ENCODE measurements at regions not wholly inside any gene's neighbourhood (a gene's known extent, or its start where the extent isn't known, plus 50 kb on each side); places are given as distances from the start of the nearest gene placed in this dataset.

- no peak overlapping the region for H3K27ac ChIP-seq (ENCODE audit: low read depth, low read length)
- H3K36me3 ChIP-seq (ENCODE audit: control insufficient read depth, insufficient read depth, low read length), result no peaks in the 10 kb centered on the region
- H3K9ac ChIP-seq (ENCODE audit: low read length), result no peak overlapping the region
- H3K4me3 ChIP-seq (ENCODE audit: low read length), result no peak overlapping the region
- no peaks in the 10 kb centered on the region for H3K4me1 ChIP-seq (ENCODE audit: control insufficient read depth, insufficient read depth, low read length)
- no peaks in the 10 kb centered on the region for H3K27me3 ChIP-seq (ENCODE audit: control insufficient read depth, insufficient read depth, low read length)
Measured at GRCh38 chr2:122183890-122184289, 428.4 kb downstream of the TSN start.

- no peak overlapping the region for H3K27ac ChIP-seq (ENCODE audit: low read depth, low read length)
- H3K27me3 ChIP-seq (ENCODE audit: control insufficient read depth, insufficient read depth, low read length), result no peaks in the 10 kb centered on the region
- H3K4me3 ChIP-seq (ENCODE audit: low read length), result no peak overlapping the region
- H3K9ac ChIP-seq (ENCODE audit: low read length), result no peak overlapping the region
- H3K36me3 ChIP-seq (ENCODE audit: control insufficient read depth, insufficient read depth, low read length), result no peaks in the 10 kb centered on the region
- H3K4me1 ChIP-seq (ENCODE audit: control insufficient read depth, insufficient read depth, low read length), result no peaks in the 10 kb centered on the region
Measured at GRCh38 chr2:122186761-122187222, 431.3 kb downstream of the TSN start.

DNA sequence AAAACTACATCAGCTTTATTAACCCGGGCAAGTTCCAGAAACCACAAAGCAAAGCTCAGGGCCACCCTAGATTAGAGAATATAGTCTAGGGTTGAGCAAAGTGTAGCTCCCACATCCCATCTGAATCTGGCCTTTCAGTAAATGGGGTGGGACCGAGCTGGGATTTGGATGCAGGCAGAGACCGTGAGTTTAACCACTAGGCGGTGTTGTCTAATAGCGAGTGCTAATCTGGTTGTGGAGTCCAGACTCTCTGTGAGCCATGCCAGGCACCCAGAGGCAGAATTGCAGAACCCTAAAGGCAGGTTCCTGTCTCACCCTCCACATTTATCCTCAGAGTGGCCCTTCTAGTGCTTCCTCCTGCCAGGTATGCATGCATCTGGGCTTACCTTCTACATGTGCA, 435.9 kb downstream of the TSN start:
- no peak overlapping the region for H3K27ac ChIP-seq (ENCODE audit: low read depth, low read length)
- H3K36me3 ChIP-seq (ENCODE audit: control insufficient read depth, insufficient read depth, low read length), result no peaks in the 10 kb centered on the region
- no peaks in the 10 kb centered on the region for H3K4me1 ChIP-seq (ENCODE audit: control insufficient read depth, insufficient read depth, low read length)
- H3K9ac ChIP-seq (ENCODE audit: low read length), result no peak overlapping the region
- H3K4me3 ChIP-seq (ENCODE audit: low read length), result no peak overlapping the region
- no peaks in the 10 kb centered on the region for H3K27me3 ChIP-seq (ENCODE audit: control insufficient read depth, insufficient read depth, low read length)

GRCh38 chr2:122193622-122194021, 438.2 kb downstream of the TSN start:
- H3K36me3 ChIP-seq (ENCODE audit: control insufficient read depth, insufficient read depth, low read length), result no peaks in the 10 kb centered on the region
- no peaks in the 10 kb centered on the region for H3K27me3 ChIP-seq (ENCODE audit: control insufficient read depth, insufficient read depth, low read length)
- H3K4me3 ChIP-seq (ENCODE audit: low read length), result no peak overlapping the region
- no peak overlapping the region for H3K27ac ChIP-seq (ENCODE audit: low read depth, low read length)
- no peak overlapping the region for H3K9ac ChIP-seq (ENCODE audit: low read length)
- no peaks in the 10 kb centered on the region for H3K4me1 ChIP-seq (ENCODE audit: control insufficient read depth, insufficient read depth, low read length)

DNA sequence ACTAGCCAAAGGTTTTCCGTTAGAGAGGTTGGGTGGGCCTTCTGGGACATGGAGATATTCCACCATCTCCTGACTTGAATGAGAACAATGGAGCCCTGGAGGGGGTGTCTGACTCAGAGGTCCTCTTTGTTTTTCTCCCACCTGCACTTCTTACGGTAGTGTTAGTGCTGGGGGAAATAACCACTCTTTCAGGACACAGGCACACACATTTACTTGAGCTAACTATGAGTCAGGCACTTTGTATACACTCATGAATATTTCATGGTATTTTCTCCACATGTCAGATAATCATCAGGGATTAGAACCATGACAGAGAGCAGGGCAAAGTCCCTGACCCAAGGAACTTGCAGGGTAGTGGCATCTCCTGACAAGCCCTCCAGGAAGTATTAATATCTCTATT, 439.1 kb downstream of the TSN start:
- Histone ChIP-seq H3K27ac (ENCODE audit: low read depth, low read length) (no peak overlapping the region), H3K27me3 (ENCODE audit: control insufficient read depth, insufficient read depth, low read length) (no peaks in the 10 kb centered on the region), H3K9ac (ENCODE audit: low read length) (no peak overlapping the region), H3K36me3 (ENCODE audit: control insufficient read depth, insufficient read depth, low read length) (no peaks in the 10 kb centered on the region), H3K4me3 (ENCODE audit: low read length) (no peak overlapping the region), H3K4me1 (ENCODE audit: control insufficient read depth, insufficient read depth, low read length) (no peaks in the 10 kb centered on the region)

DNA sequence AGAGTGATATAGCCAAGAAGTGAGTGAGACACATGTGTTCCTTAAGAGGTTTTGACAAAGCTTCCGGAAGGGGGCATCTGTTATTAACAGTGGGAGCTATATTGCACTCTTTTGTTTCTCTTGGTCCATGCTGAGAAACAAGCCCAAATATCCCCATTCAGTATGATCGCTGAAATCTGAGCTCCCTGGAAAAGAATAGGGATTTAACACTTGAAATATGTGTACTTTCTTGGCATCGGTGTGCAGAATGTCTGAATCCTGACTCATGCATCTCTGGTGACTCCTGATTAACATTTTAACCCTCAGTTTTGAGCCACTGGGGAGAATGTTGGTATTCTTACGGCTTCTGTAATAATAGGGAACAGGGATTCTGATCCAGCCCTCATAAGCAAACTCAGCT, 448.1 kb downstream of the TSN start:
- Histone ChIP-seq H3K9ac (ENCODE audit: low read length) (no peak overlapping the region), H3K27ac (ENCODE audit: low read depth, low read length) (no peak overlapping the region), H3K4me1 (ENCODE audit: control insufficient read depth, insufficient read depth, low read length) (no peaks in the 10 kb centered on the region), H3K4me3 (ENCODE audit: low read length) (no peak overlapping the region), H3K36me3 (ENCODE audit: control insufficient read depth, insufficient read depth, low read length) (no peaks in the 10 kb centered on the region), H3K27me3 (ENCODE audit: control insufficient read depth, insufficient read depth, low read length) (no peaks in the 10 kb centered on the region)

DNA sequence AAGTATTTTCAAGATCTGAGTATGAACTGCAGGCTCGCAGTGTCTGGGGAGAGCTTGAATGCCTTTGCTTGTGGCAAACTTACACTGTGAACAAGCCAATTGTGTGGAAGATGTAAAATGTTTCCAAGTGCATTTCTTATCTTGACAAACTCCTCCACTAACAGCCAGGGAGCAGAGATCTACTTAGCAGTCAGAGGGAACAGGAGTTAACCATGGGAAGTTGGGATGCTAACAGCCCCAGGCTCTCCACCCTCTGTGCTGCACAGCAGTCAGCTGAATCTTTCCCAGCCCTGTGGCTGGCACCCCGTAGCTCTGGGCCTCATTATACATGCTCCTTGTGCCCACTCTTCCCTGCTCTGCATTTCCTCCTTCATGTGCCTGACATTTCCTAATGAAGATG, 450.2 kb downstream of the TSN start:
- no peaks in the 10 kb centered on the region for H3K27me3 ChIP-seq (ENCODE audit: control insufficient read depth, insufficient read depth, low read length)
- H3K36me3 ChIP-seq (ENCODE audit: control insufficient read depth, insufficient read depth, low read length), result no peaks in the 10 kb centered on the region
- no peak overlapping the region for H3K9ac ChIP-seq (ENCODE audit: low read length)
- no peak overlapping the region for H3K4me3 ChIP-seq (ENCODE audit: low read length)
- no peak overlapping the region for H3K27ac ChIP-seq (ENCODE audit: low read depth, low read length)
- no peaks in the 10 kb centered on the region for H3K4me1 ChIP-seq (ENCODE audit: control insufficient read depth, insufficient read depth, low read length)

DNA sequence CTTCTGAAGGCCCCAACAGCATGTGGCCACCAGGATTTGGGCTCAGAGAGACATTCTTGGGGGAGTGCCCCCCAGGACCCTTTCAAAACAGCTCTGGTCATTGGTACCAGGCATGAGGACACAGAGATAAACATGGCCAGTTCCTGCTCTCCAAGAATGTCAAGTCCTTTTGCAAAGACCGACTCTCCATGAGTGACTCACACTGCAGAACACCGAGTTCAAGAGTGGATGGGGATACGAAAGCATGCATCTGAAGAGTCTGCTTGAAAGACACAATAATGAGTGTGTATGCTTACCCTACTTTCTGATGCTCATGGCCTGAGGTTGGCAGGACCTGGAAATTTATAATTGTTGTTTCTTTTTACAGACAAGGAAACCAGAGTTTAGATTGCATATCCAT, 450.6 kb downstream of the TSN start:
- no peaks in the 10 kb centered on the region for H3K36me3 ChIP-seq (ENCODE audit: control insufficient read depth, insufficient read depth, low read length)

DNA sequence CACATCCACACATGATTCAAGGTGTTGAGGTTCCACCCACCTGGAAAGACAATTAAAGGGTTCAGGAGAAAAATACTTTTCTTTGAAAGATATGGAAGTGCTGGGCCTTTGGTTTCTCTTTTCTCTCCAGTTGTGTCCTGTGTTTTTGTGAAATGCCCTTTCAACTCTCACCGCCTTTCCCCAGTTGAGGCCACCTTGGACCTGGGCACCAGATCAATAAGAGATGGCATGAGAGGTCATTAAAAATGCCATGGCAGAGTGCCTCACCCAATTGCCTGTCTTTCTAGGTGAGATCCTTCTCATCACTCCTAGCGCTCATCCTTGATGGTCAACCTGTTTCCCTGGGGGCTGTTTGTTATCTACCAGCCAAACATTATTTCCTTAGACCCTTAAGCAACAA, 453.9 kb downstream of the TSN start:
- Histone ChIP-seq H3K4me1 (ENCODE audit: control insufficient read depth, insufficient read depth, low read length) (no peaks in the 10 kb centered on the region), H3K9ac (ENCODE audit: low read length) (no peak overlapping the region), H3K27me3 (ENCODE audit: control insufficient read depth, insufficient read depth, low read length) (no peaks in the 10 kb centered on the region), H3K27ac (ENCODE audit: low read depth, low read length) (no peak overlapping the region), H3K4me3 (ENCODE audit: low read length) (no peak overlapping the region), H3K36me3 (ENCODE audit: control insufficient read depth, insufficient read depth, low read length) (no peaks in the 10 kb centered on the region)

More for the DNA sequence above, 450.6 kb downstream of the TSN start:
- Histone ChIP-seq H3K9ac (ENCODE audit: low read length) (no peak overlapping the region), H3K27ac (ENCODE audit: low read depth, low read length) (no peak overlapping the region), H3K4me3 (ENCODE audit: low read length) (no peak overlapping the region), H3K27me3 (ENCODE audit: control insufficient read depth, insufficient read depth, low read length) (no peaks in the 10 kb centered on the region), H3K4me1 (ENCODE audit: control insufficient read depth, insufficient read depth, low read length) (no peaks in the 10 kb centered on the region)

- Histone ChIP-seq H3K4me3 (ENCODE audit: low read length) (no peak overlapping the region), H3K4me1 (ENCODE audit: control insufficient read depth, insufficient read depth, low read length) (no peaks in the 10 kb centered on the region), H3K36me3 (ENCODE audit: control insufficient read depth, insufficient read depth, low read length) (no peaks in the 10 kb centered on the region), H3K27me3 (ENCODE audit: control insufficient read depth, insufficient read depth, low read length) (no peaks in the 10 kb centered on the region), H3K27ac (ENCODE audit: low read depth, low read length) (no peak overlapping the region), H3K9ac (ENCODE audit: low read length) (no peak overlapping the region)
Measured at GRCh38 chr2:122210065-122210464, 454.6 kb downstream of the TSN start.

- Histone ChIP-seq H3K4me3 (ENCODE audit: low read length) (no peak overlapping the region), H3K9ac (ENCODE audit: low read length) (no peak overlapping the region), H3K27me3 (ENCODE audit: control insufficient read depth, insufficient read depth, low read length) (no peaks in the 10 kb centered on the region), H3K27ac (ENCODE audit: low read depth, low read length) (no peak overlapping the region), H3K4me1 (ENCODE audit: control insufficient read depth, insufficient read depth, low read length) (no peaks in the 10 kb centered on the region), H3K36me3 (ENCODE audit: control insufficient read depth, insufficient read depth, low read length) (no peaks in the 10 kb centered on the region)
Measured at GRCh38 chr2:122210898-122211856, 455.7 kb downstream of the TSN start.

DNA sequence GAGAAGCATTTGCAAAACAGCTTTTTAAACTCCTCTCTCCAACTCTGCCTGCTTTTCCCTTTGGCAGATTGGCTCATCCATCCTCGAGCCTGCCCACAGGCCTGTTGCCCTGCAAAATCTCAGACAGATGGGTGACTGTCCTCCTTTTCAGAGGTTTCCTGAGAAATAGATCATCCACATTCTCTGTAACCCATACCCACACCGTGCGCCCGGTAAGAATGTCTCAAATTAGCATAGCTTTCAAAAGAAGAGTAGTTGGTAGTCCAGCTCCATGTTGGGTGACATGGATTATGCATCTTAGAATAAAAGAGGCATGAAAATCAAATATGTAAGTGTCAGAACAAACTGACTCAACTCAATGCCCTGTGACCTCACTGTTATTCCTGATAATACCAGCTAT, 457.9 kb downstream of the TSN start:
- Histone ChIP-seq H3K9ac (ENCODE audit: low read length) (no peak overlapping the region), H3K4me1 (ENCODE audit: control insufficient read depth, insufficient read depth, low read length) (no peaks in the 10 kb centered on the region), H3K36me3 (ENCODE audit: control insufficient read depth, insufficient read depth, low read length) (no peaks in the 10 kb centered on the region), H3K27me3 (ENCODE audit: control insufficient read depth, insufficient read depth, low read length) (no peaks in the 10 kb centered on the region), H3K27ac (ENCODE audit: low read depth, low read length) (no peak overlapping the region), H3K4me3 (ENCODE audit: low read length) (no peak overlapping the region)

- Histone ChIP-seq H3K27ac (ENCODE audit: low read depth, low read length) (no peak overlapping the region), H3K36me3 (ENCODE audit: control insufficient read depth, insufficient read depth, low read length) (no peaks in the 10 kb centered on the region), H3K4me1 (ENCODE audit: control insufficient read depth, insufficient read depth, low read length) (no peaks in the 10 kb centered on the region), H3K4me3 (ENCODE audit: low read length) (no peak overlapping the region), H3K9ac (ENCODE audit: low read length) (no peak overlapping the region), H3K27me3 (ENCODE audit: control insufficient read depth, insufficient read depth, low read length) (no peaks in the 10 kb centered on the region)
Measured at GRCh38 chr2:122216071-122216470, 460.6 kb downstream of the TSN start.

All from rectal smooth muscle tissue (tissue), 1 donor.